ENCODE measurements at regions not wholly inside any gene's neighbourhood (a gene's known extent, or its start where the extent isn't known, plus 50 kb on each side); places are given as distances from the start of the nearest gene placed in this dataset.
A peak's percentile ranks its signal among the peaks of the same experiment; 100 is the strongest.
"Not testable (repeated sequence)": the region's sequence is repeated elsewhere in the genome, so short reads cannot be mapped to it uniquely, and the experiment has no call there.

DNA sequence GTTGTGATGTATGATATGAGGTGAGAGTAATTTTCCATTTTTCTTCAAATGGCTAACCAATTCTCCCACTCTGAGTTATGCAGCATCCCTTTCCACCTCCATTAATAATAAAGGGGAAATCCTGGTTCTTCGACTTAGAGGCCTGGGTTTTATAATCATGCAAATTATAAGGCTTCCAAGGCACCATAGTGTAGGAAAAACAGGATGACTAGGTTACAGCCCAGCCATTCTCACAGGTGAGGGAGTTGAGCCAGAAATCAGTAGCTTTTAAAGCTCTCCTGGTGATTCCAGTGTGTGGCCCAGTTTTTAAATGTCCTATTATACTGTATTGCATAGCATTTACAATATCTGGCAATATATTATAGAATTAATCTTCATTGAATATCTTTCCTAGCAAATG, 203.1 kb downstream of the ARHGEF9 start:
- no peak for DNase-seq

DNA sequence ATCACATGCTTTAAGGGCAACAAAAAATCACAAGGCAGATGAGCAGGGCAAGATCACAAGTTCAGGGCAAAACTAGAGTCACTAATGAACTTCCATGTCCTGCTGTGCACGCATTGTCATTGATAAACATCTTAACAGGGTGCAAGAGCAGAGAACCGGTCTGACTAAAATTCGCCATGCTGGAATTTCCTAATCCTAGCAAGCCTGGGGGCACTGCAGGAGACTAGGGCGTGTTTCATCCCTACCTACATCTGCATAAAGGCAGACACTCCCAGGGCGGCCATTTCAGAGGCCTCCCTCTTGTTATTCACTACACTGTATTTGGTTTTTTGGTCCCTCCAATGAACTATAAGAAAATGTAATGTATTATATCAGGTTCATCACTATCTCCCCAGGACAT, 203.6 kb downstream of the ARHGEF9 start:
- no peak for DNase-seq

DNA sequence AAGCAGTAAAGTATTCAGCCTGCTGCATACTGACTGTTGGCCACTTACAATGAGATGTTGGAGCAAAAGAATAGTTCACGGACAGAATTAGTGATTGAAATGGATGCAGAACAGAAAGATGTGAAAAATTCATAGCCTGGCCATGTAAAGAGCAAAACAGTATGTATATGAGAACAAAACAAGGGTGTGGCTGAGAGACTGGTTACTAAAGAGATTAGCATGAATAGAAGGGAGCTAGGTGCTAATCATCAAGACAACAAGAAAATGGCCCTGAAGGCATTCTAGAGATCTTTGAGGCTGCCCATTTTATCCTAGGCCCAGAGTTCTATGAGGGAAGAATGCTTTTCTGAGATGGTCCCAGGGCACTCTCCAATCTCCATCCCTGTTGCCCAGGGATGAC, 208.5 kb downstream of the ARHGEF9 start:
- no peak for DNase-seq

GRCh38 chrX:63575700-63576099, 209.3 kb downstream of the ARHGEF9 start:
- not testable (repeated sequence) for DNase-seq

GRCh38 chrX:63566856-63567255, 215.7 kb upstream of the SPIN4 start:
- no peak for DNase-seq

- DNase-seq, result no peak
Observed at GRCh38 chrX:63561425-63561824, 210.3 kb upstream of the SPIN4 start.

- DNase-seq, result peak; percentile 56 to 69 (median 68)
Observed at GRCh38 chrX:63560601-63561218, 209.6 kb upstream of the SPIN4 start.

GRCh38 chrX:63551856-63552255, 200.7 kb upstream of the SPIN4 start:
- DNase-seq, result no peak

DNA sequence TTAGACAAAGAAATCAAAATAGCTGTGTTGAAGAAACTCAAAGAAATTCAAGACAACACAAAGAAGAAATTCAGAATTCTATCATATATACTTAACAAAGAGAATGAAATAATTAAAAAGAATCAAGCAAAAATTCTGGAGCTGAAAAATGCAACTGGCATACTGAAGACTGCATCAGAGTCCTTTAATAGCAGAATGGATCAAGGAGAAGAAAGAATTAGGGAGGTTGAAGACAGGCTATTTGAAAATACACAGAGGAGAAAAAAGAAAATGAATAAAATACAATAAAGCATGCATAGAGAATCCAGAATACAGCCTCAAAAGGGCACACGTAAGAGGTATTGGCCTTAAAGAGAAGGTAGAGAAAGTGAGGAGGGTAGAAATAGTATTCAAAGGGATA, 179.5 kb upstream of the SPIN4 start:
- DNase-seq, result no peak

DNA sequence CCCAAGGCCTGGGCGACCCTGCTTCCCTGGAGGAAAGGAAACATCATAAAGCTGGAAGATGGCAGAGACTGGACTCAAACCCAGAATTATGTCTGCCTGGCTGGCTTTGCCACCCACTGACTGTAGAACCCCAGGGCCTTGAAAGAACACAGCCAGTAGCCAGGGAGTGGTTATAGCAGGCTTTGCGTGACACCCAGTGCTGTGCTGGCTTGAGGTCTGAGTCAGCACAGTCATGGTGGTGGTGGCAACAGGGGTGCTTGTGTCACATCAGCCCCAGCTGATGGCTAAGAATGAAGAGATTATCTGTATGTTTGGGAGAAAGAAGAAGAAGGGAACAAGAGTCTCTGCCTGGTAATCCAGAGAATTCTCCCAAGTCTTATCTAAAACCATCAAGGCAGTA, 178.8 kb upstream of the SPIN4 start:
- no peak for DNase-seq

- no peak for DNase-seq
Observed at GRCh38 chrX:63526863-63527262, 175.7 kb upstream of the SPIN4 start.

DNA sequence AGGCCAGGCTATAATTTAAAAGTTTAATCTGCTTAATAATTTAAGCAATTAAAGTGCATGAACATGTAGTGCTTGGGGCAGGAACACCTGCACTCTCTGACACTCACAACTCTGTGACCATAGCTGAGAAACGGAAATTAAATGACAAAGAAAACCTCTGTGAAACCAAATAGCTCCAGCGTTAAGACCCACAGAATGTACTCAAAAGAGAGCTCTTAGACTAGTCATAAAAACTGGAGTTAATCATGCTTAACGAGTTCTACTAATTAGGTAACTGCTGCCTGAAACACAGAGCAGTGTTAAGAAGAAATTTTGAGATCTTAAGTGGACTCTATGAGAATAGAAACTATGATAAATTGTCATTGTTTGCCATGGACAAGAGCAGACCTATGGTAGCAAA, 174.4 kb upstream of the SPIN4 start:
- DNase-seq, result no peak

DNA sequence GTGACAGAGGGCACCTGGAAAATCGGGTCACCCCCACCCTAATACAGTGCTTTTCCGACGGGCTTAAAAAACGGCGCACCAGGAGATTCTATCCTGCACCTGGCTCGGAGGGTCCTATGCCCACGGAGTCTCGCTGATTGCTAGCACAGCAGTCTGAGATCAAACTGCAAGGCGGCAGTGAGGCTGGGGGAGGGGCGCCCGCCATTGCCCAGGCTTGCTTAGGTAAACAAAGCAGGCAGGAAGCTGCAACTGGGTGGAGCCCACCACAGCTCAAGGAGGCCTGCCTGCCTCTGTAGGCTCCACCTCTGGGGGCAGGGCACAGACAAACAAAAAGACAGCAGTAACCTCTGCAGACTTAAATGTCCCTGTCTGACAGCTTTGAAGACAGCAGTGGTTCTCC, 168.2 kb upstream of the SPIN4 start:
- not testable (repeated sequence) for DNase-seq

GRCh38 chrX:63514569-63515080, 163.5 kb upstream of the SPIN4 start:
- no peak for DNase-seq

DNA sequence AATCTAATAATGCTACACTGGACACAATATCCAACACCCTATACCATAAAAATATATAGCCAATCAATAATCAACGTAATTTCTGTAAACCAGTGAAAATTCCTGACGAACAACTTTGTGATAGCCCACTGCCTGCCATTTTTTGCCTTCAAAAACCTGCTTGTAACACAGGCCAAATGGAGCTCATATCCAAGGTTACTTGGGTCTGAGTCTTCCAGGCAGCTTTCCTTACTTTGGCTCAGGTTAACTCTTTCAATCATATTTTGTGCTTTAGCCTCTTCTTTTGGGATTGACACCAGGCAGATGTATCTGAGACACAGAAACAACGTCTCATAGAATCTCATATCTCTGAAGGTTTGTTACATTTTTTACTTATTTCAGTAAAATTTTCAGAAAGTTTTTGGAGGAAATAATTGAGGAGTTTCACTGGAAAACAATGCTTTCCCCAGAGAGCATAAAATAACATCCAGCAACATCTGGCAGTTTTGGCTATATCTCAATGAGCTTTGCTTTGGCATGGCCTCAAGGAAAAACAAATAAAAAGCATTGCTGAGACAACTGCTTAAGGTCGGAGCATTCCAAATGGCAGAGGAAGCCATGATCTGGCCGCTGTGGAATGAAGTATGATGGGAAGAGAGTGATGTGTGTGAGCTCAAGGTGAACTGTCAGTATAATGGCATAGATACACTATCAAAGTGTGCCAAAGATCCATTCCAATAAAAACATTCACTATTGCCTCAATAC, 162.9 kb upstream of the SPIN4 start:
- no peak for DNase-seq

GRCh38 chrX:63511361-63511760, 160.2 kb upstream of the SPIN4 start:
- no peak for DNase-seq

- DNase-seq, result no peak
Observed at GRCh38 chrX:63508668-63509067, 157.5 kb upstream of the SPIN4 start.

DNA sequence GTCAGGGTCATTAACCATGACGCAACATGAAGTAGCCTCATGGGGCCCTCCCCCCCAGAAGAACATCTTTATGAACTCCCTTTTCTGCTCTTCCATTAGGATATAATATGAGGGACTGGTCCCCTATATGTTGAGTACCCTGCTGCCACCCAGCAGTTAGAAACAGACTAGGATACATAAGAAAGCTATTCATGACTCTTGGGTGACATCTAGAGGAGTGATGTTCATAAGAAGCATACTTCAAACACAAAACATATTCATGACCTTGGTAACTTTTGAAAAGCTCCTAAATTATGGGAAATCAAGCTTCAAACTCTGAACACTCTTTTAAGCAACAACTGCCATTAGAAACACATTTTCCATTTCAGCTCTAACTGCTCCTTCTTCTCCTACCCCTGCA, 155.2 kb upstream of the SPIN4 start:
- DNase-seq, result peak in 2 of 4 experiments; percentile 20 to 21

GRCh38 chrX:63503541-63503940, 152.4 kb upstream of the SPIN4 start:
- DNase-seq, result no peak

- no peak for DNase-seq
Observed at GRCh38 chrX:63488546-63489373, 137.6 kb upstream of the SPIN4 start.

DNA sequence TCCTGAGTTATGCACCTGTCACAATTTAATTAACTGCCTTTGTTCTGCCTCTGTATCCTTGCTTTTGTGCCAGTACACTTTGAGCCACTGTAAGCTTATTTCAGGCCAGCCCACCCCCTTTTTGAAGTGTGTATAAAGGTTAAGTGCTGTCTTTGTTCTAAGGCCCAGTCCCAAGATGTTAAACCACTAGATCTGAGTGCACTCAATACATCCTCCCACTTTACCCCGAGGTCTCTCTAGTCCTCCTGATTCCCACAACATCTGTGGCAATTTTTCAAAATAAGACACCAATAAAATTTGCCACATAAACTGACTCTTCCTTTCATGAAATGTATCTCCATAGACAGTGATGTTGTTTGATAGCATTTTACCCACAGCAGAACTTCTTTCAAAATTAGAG, 124.1 kb upstream of the SPIN4 start:
- DNase-seq, result peak in 1 of 4 experiments; percentile 1

DNA sequence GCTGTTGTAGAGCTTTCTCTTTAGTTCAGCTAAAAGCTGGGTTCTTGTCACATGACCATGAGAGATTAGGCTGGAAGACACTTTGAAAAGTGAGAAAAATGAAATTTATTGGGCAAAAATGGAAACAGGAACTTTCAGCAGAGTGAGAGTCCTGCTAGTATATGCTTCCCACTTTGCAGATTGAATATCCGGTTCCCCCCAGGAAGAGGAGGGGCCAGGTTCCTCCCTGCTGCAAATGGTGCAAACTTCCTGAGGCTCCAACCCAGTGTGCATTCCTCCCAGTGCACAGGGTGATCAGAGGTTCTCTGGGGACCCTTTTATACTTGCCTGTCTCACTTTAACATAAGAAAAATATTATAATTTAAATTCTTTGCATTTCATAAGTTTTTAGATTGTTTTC, 119.9 kb upstream of the SPIN4 start:
- DNase-seq, result peak in 2 of 4 experiments; percentile 3 to 7

- DNase-seq, result no peak
Observed at GRCh38 chrX:63470506-63470905, 119.4 kb upstream of the SPIN4 start.

Measured in suppressor macrophage (primary cell).